ENCODE measurements at regions not wholly inside any gene's neighbourhood (a gene's known extent, or its start where the extent isn't known, plus 50 kb on each side); places are given as distances from the start of the nearest gene placed in this dataset.
"Not testable (repeated sequence)": the region's sequence is repeated elsewhere in the genome, so short reads cannot be mapped to it uniquely, and the experiment has no call there.

DNA sequence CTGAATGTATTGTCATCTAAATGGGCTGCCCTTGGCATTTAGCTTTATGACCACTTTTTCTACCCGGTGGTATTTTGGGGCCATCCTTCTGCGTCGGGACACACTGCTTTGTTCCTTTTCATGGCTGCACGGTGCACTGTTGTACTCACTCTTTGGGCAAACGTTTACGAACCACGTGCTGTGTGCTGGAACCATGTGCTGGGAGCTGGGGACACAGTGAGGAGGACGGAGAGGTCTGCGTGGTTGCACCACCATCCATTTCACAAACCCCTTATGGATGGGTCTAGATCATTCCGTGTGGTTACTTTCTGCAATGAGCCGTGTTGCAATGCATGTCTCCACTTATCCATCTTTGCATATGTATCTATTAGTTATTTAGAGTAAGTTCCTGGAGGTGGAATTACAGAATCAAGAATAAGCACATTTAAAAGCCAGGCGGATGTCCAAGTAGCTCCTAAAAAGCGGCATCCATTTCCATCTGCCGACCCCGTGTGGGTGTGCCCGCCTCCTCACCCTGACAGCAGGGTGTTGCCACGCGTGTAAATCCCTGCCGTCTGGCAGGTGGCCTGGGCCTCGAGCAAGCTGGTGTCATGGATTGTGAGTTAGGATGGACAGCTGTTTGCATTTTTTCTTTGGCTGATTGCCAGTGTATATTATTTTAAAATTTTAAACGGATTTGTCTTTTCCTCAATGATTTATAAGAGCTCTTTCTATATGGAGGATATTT is 183.1 kb downstream of the BANP start:
- TF ChIP-seq, protein P1, sequence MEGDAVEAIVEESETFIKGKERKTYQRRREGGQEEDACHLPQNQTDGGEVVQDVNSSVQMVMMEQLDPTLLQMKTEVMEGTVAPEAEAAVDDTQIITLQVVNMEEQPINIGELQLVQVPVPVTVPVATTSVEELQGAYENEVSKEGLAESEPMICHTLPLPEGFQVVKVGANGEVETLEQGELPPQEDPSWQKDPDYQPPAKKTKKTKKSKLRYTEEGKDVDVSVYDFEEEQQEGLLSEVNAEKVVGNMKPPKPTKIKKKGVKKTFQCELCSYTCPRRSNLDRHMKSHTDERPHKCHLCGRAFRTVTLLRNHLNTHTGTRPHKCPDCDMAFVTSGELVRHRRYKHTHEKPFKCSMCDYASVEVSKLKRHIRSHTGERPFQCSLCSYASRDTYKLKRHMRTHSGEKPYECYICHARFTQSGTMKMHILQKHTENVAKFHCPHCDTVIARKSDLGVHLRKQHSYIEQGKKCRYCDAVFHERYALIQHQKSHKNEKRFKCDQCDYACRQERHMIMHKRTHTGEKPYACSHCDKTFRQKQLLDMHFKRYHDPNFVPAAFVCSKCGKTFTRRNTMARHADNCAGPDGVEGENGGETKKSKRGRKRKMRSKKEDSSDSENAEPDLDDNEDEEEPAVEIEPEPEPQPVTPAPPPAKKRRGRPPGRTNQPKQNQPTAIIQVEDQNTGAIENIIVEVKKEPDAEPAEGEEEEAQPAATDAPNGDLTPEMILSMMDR (IDR thresholded peaks at IDR 0.05; ENCODE audit: low read length): not testable (repeated sequence)
- TF ChIP-seq EZH2 (IDR thresholded peaks at IDR 0.05; ENCODE audit: borderline replicate concordance, low read length): not testable (repeated sequence)

All from OCI-LY1 (cell line).